Kasumi-1 (cell line): ENCODE measurements at regions not wholly inside any gene's neighbourhood (a gene's known extent, or its start where the extent isn't known, plus 50 kb on each side); places are given as distances from the start of the nearest gene placed in this dataset.

Source experiments
- DNase-seq, 2 experiments: peaks; one replicate each; lab custom pipeline; 2025; lab: John Stamatoyannopoulos, UW

GRCh38 chr2:15889442-15890123 lies 50.8 kb upstream of the MYCN start:
- no peak for DNase-seq

GRCh38 chr2:15890124-15890754 lies 50.1 kb upstream of the MYCN start:
- no peak for DNase-seq
